ENCODE measurements at regions not wholly inside any gene's neighbourhood (a gene's known extent, or its start where the extent isn't known, plus 50 kb on each side); places are given as distances from the start of the nearest gene placed in this dataset.
"Not testable (repeated sequence)": the region's sequence is repeated elsewhere in the genome, so short reads cannot be mapped to it uniquely, and the experiment has no call there.

- TF ChIP-seq CTCF (IDR thresholded peaks at IDR 0.05; ENCODE audit: poor library complexity, severe bottlenecking); POLR2AphosphoS5 (IDR thresholded peaks at IDR 0.05); EZH2 (IDR thresholded peaks at IDR 0.05; ENCODE audit: borderline replicate concordance, insufficient read depth, low read length, poor library complexity, severe bottlenecking); TAF1 (IDR thresholded peaks at IDR 0.05; ENCODE audit: low read depth); EP300 (conservative IDR thresholded peaks at IDR 0.05; ENCODE audit: poor library complexity, severe bottlenecking); MXI1 (conservative IDR thresholded peaks at IDR 0.05; ENCODE audit: poor library complexity, severe bottlenecking): not testable (repeated sequence)
These were observed 473.8 kb downstream of the CDH10 start for GRCh38 chr5:24170930-24171329.
